GM18502 (cell line): ENCODE measurements at regions not wholly inside any gene's neighbourhood (a gene's known extent, or its start where the extent isn't known, plus 50 kb on each side); places are given as distances from the start of the nearest gene placed in this dataset.
"Not testable (repeated sequence)": the region's sequence is repeated elsewhere in the genome, so short reads cannot be mapped to it uniquely, and the experiment has no call there.

ENCODE experiments used
- ATAC-seq: cut with Tn5 transposase; IDR thresholded peaks from one replicate; pipeline ENCODE4 v1.9.1; 2021; ENCODE audit warnings: mild to moderate bottlenecking; ENCODE audit not compliant: unreplicated experiment, poor library complexity

GRCh38 chr3:163766112-163766511, 1312.2 kb downstream of the SI start:
- no peak for ATAC-seq

GRCh38 chr3:163753033-163753432, 1325.3 kb downstream of the SI start:
- ATAC-seq, result no peak

GRCh38 chr3:163745204-163745603, 1333.1 kb downstream of the SI start:
- no peak for ATAC-seq

- ATAC-seq, result no peak
Measured at GRCh38 chr3:163735394-163735793, 1342.9 kb downstream of the SI start.

- no peak for ATAC-seq
Measured at GRCh38 chr3:163730684-163731083, 1347.6 kb downstream of the SI start.

- ATAC-seq, result no peak
Measured at GRCh38 chr3:163726125-163726524, 1352.2 kb downstream of the SI start.

- no peak for ATAC-seq
Measured at GRCh38 chr3:163722405-163722804, 1355.9 kb downstream of the SI start.

- no peak for ATAC-seq
Measured at GRCh38 chr3:163721596-163721995, 1356.7 kb downstream of the SI start.

- no peak for ATAC-seq
Measured at GRCh38 chr3:163717377-163717776, 1360.9 kb downstream of the SI start.

GRCh38 chr3:163708428-163708827, 1369.9 kb downstream of the SI start:
- ATAC-seq, result no peak

GRCh38 chr3:163707659-163708058, 1370.6 kb downstream of the SI start:
- no peak for ATAC-seq

- ATAC-seq, result not testable (repeated sequence)
Measured at GRCh38 chr3:163698221-163698620, 1380.1 kb downstream of the SI start.

GRCh38 chr3:163692494-163692893, 1385.8 kb downstream of the SI start:
- no peak for ATAC-seq

GRCh38 chr3:163684651-163685050, 1393.6 kb downstream of the SI start:
- no peak for ATAC-seq

- ATAC-seq, result no peak
Measured at GRCh38 chr3:163672954-163673353, 1405.3 kb downstream of the SI start.

- no peak for ATAC-seq
Measured at GRCh38 chr3:163671201-163671600, 1407.1 kb downstream of the SI start.

GRCh38 chr3:163664466-163664865, 1413.8 kb downstream of the SI start:
- ATAC-seq, result no peak

GRCh38 chr3:163657088-163657487, 1421.2 kb downstream of the SI start:
- ATAC-seq, result no peak

GRCh38 chr3:163655021-163655420, 1423.3 kb downstream of the SI start:
- no peak for ATAC-seq

GRCh38 chr3:163644172-163644571, 1434.1 kb downstream of the SI start:
- ATAC-seq, result no peak

- ATAC-seq, result no peak
Measured at GRCh38 chr3:163632722-163633121, 1445.6 kb downstream of the SI start.

GRCh38 chr3:163626753-163627152, 1451.5 kb downstream of the SI start:
- ATAC-seq, result no peak

- ATAC-seq, result no peak
Measured at GRCh38 chr3:163622384-163622783, 1455.9 kb downstream of the SI start.
